MM.1S (cell line): ENCODE measurements at regions not wholly inside any gene's neighbourhood (a gene's known extent, or its start where the extent isn't known, plus 50 kb on each side); places are given as distances from the start of the nearest gene placed in this dataset.

Experiments
- DNase-seq: peaks from one replicate; pipeline ENCODE4 v3.0.0-alpha.2; 2015
- H2AFZ ChIP-seq: fragments of 300-600 bp; sonication (generic); 2 replicates; pipeline ENCODE4 v1.6.0; 2016; ENCODE audit warnings: antibody characterized with exemption, low read length
- H3F3A ChIP-seq: fragments of 300-600 bp; sonication (generic); 2 replicates; pipeline ENCODE4 v1.6.1; 2016; ENCODE audit warnings: mild to moderate bottlenecking, antibody characterized with exemption, low read length, moderate library complexity, mixed read lengths; ENCODE audit not compliant: insufficient read depth
- H3K27ac ChIP-seq: fragments of 300-600 bp; sonication (generic); 2 replicates; pipeline ENCODE4 v1.5.1; 2016; ENCODE audit warnings: mild to moderate bottlenecking, low read length
- H3K27me3 ChIP-seq: fragments of 300-600 bp; sonication (generic); replicated peaks from 2 replicates; pipeline ENCODE4 v1.6.0; 2016; ENCODE audit warnings: low read length; ENCODE audit not compliant: insufficient read depth
- H3K36me3 ChIP-seq: fragments of 300-600 bp; sonication (generic); replicated peaks from 2 replicates; pipeline ENCODE4 v1.6.1; 2016; ENCODE audit warnings: mild to moderate bottlenecking, low read length, mixed read lengths; ENCODE audit not compliant: insufficient read depth
- H3K4me1 ChIP-seq: fragments of 300-600 bp; sonication (generic); 2 replicates; pipeline ENCODE4 v1.6.1; 2016; ENCODE audit warnings: low read length, mixed read lengths
- H3K4me2 ChIP-seq: fragments of 300-600 bp; sonication (generic); 2 replicates; pipeline ENCODE4 v1.6.0; 2016; ENCODE audit warnings: low read depth, low read length
- H3K4me3 ChIP-seq: fragments of 300-600 bp; sonication (generic); 2 replicates; pipeline ENCODE4 v1.5.1; 2016; ENCODE audit warnings: low read length, mixed read lengths
- H3K79me2 ChIP-seq: fragments of 300-600 bp; sonication (generic); 2 replicates; pipeline ENCODE4 v1.6.1; 2016; ENCODE audit warnings: mixed run types, low read length, mixed read lengths
- H3K9ac ChIP-seq: fragments of 300-600 bp; sonication (generic); 2 replicates; pipeline ENCODE4 v1.6.1; 2016; ENCODE audit warnings: low read length, mixed read lengths
- H3K9me2 ChIP-seq: fragments of 300-600 bp; sonication (generic); replicated peaks from 2 replicates; pipeline ENCODE4 v1.6.1; 2016; ENCODE audit warnings: mild to moderate bottlenecking, low read length, mixed read lengths; ENCODE audit not compliant: insufficient read depth
- H3K9me3 ChIP-seq: fragments of 300-600 bp; sonication (generic); replicated peaks from 2 replicates; pipeline ENCODE4 v1.6.1; 2016; ENCODE audit warnings: mild to moderate bottlenecking, low read length, mixed read lengths; ENCODE audit not compliant: insufficient read depth
- H4K20me1 ChIP-seq: fragments of 300-600 bp; sonication (generic); 2 replicates; pipeline ENCODE4 v1.6.1; 2016; ENCODE audit warnings: mild to moderate bottlenecking, low read length, moderate library complexity, mixed read lengths; ENCODE audit not compliant: insufficient read depth
- EZH2 ChIP-seq: fragments of 300-600 bp; sonication (generic); optimal IDR thresholded peaks from 2 replicates; pipeline ENCODE3; 2017; ENCODE audit warnings: low read depth, mild to moderate bottlenecking, antibody characterized with exemption, low read length, mixed read lengths
- EZH2phosphoT487 ChIP-seq: fragments of 300-600 bp; sonication (generic); IDR thresholded peaks from 2 replicates; pipeline ENCODE4 v1.6.1; 2018; ENCODE audit warnings: antibody characterized with exemption, low read length
- TF ChIP-seq, protein P1 (sequence below): fragments of 300-600 bp; sonication (generic); IDR thresholded peaks from 2 replicates; pipeline ENCODE4 v1.5.1; 2016; ENCODE audit warnings: antibody characterized with exemption, low read length, mixed read lengths

DNA sequence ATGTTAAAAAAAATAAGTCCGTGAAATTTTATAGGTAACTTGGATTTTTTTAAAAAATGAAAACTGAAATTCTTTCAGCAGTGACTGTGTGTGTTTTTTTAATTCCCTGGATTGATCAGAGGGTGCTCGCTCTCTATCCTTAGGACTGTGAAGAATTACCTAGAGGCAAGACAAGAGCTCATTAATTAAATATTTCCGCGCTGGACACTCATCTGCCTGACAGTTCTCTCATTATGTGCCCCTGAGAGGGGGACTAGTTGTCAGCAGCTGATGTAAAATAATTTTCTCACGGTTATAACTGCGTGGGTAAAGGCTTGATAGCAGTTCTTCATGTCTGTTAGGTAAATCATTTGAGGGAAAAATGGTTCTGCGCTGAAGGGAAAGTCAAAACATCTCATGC, 101.3 kb downstream of the PTCSC3 start:
- no peak overlapping the region for H3K9ac ChIP-seq
- no peaks in the 10 kb centered on the region for H3K9me2 ChIP-seq
- TF ChIP-seq, protein P1, sequence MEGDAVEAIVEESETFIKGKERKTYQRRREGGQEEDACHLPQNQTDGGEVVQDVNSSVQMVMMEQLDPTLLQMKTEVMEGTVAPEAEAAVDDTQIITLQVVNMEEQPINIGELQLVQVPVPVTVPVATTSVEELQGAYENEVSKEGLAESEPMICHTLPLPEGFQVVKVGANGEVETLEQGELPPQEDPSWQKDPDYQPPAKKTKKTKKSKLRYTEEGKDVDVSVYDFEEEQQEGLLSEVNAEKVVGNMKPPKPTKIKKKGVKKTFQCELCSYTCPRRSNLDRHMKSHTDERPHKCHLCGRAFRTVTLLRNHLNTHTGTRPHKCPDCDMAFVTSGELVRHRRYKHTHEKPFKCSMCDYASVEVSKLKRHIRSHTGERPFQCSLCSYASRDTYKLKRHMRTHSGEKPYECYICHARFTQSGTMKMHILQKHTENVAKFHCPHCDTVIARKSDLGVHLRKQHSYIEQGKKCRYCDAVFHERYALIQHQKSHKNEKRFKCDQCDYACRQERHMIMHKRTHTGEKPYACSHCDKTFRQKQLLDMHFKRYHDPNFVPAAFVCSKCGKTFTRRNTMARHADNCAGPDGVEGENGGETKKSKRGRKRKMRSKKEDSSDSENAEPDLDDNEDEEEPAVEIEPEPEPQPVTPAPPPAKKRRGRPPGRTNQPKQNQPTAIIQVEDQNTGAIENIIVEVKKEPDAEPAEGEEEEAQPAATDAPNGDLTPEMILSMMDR, result no peak
- TF ChIP-seq EZH2phosphoT487 (no peak), EZH2 (no peak)
- H3K4me1 ChIP-seq, result no peaks in the 10 kb centered on the region
- no peak overlapping the region for H2AFZ ChIP-seq
- H3K4me2 ChIP-seq, result no peak overlapping the region
- DNase-seq, result no peak
- no peaks in the 10 kb centered on the region for H4K20me1 ChIP-seq
- no peaks in the 10 kb centered on the region for H3K79me2 ChIP-seq
- H3F3A ChIP-seq, result no peaks in the 10 kb centered on the region
- H3K36me3 ChIP-seq, result no peaks in the 10 kb centered on the region
- H3K27me3 ChIP-seq, result no peaks in the 10 kb centered on the region
- no peak overlapping the region for H3K4me3 ChIP-seq
- H3K9me3 ChIP-seq, result no peaks in the 10 kb centered on the region
- H3K27ac ChIP-seq, result no peak overlapping the region

DNA sequence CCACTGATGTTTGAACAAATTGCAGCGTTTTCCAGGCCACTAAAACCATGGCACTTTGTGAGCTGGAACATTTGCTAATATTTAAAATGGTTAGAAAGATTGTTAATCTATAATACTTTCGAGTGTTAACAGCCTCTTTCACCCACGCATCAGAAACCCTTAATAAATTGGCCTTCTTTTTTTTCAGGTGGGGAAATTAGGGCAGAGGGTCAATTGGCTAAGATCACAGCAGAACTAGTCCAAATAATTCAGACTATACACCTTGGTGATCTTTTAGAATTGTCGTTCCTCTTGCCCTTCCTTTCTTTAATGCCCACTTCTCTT, 105.8 kb downstream of the PTCSC3 start:
- Histone ChIP-seq H2AFZ (no peak overlapping the region), H3K36me3 (no peaks in the 10 kb centered on the region), H3K9me2 (no peaks in the 10 kb centered on the region), H3K4me3 (no peak overlapping the region), H3K27ac (no peak overlapping the region), H3K79me2 (no peaks in the 10 kb centered on the region), H3K9me3 (no peaks in the 10 kb centered on the region), H3K4me1 (no peaks in the 10 kb centered on the region), H3K4me2 (no peak overlapping the region), H3F3A (no peaks in the 10 kb centered on the region), H3K9ac (no peak overlapping the region), H3K27me3 (no peaks in the 10 kb centered on the region), H4K20me1 (no peaks in the 10 kb centered on the region)
- DNase-seq, result no peak
- TF ChIP-seq EZH2phosphoT487 (no peak), EZH2 (no peak)
- TF ChIP-seq, protein P1, result no peak

DNA sequence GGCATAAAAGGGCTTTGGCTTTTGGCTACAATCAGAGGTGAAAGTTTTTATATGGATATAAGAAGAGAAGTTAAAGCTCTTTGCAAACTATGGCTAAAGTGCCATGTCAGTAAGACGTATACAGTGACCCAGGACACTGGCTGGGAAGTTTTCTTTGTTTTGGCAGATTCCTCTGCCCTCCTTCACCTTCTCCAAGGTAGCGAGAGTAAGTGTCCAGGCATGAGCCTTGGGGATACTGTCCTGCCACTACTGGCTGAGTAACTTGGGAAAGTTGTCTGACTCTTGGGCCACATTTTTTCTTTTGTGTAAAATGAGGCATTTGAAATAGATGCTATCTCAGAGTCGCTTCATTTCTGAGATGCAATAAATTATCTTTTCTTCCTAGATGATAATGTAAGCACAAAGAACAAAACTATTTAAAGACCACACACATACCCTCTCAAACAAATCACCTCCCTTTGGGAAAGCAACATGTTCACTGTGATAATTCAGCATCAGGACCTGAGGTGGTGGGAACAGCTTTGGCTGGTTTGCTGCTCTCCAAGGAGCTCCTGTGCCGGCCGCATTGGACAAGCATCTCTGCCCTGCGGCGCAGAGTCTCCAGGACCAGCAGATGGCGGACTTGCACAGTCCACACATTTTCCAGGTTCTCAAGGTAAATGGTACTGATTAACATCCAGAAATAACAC, 106.3 kb downstream of the PTCSC3 start:
- no peak overlapping the region for H2AFZ ChIP-seq

More for the DNA sequence above, 106.3 kb downstream of the PTCSC3 start:
- Histone ChIP-seq H3K4me1 (no peaks in the 10 kb centered on the region), H3K27ac (no peak overlapping the region), H3K4me3 (no peak overlapping the region), H3K9me2 (no peaks in the 10 kb centered on the region), H3F3A (no peaks in the 10 kb centered on the region), H4K20me1 (no peaks in the 10 kb centered on the region), H3K9me3 (no peaks in the 10 kb centered on the region), H3K4me2 (no peak overlapping the region), H3K36me3 (no peaks in the 10 kb centered on the region), H3K79me2 (no peaks in the 10 kb centered on the region), H3K9ac (no peak overlapping the region), H3K27me3 (no peaks in the 10 kb centered on the region)
- peak; percentile 36 for DNase-seq
- no peak for TF ChIP-seq EZH2
- TF ChIP-seq, protein P1, result peak; percentile 64
- TF ChIP-seq EZH2phosphoT487, result no peak
